ENCODE measurements at regions not wholly inside any gene's neighbourhood (a gene's known extent, or its start where the extent isn't known, plus 50 kb on each side); places are given as distances from the start of the nearest gene placed in this dataset.

- Histone ChIP-seq H4K8ac (replicated peaks; ENCODE audit: insufficient read length, low read depth, low read length) (no peak overlapping the region), H3K18ac (ENCODE audit: insufficient read length, low read depth, low read length) (no peak overlapping the region), H3K56ac (ENCODE audit: insufficient read length, low read depth, low read length) (no peak overlapping the region), H3K9me3 (ENCODE audit: control insufficient read depth, low read depth, low read length) (no peaks in the 10 kb centered on the region), H3K14ac (ENCODE audit: insufficient read depth, low read length) (no peak overlapping the region), H2BK12ac (ENCODE audit: insufficient read length, low read depth, low read length) (no peak overlapping the region), H3T11ph (ENCODE audit: low read length) (no peak overlapping the region), H4K20me1 (ENCODE audit: control insufficient read depth, insufficient read depth, insufficient read length) (no peaks in the 10 kb centered on the region), H3K23me2 (ENCODE audit: insufficient read length, low read depth, low read length, poor library complexity, severe bottlenecking) (no peaks in the 10 kb centered on the region), H3K79me1 (ENCODE audit: insufficient read depth, low read depth, low read length, poor library complexity, severe bottlenecking) (no peaks in the 10 kb centered on the region), H2AFZ (ENCODE audit: low read length) (no peak overlapping the region), H4K5ac (ENCODE audit: insufficient read length, low read depth, low read length) (no peak overlapping the region), H3K4ac (ENCODE audit: low read depth, low read length) (no peak overlapping the region), H3K4me1 (ENCODE audit: insufficient read depth, low read length) (no peaks in the 10 kb centered on the region), H3K27me3 (ENCODE audit: insufficient read depth, low read length) (no peaks in the 10 kb centered on the region), H3K23ac (ENCODE audit: insufficient read length, low read depth, low read length) (no peak overlapping the region), H3K4me2 (ENCODE audit: insufficient read depth, insufficient read length, low read length) (no peak overlapping the region), H2BK5ac (ENCODE audit: insufficient read length, low read length) (no peak overlapping the region), H2BK120ac (ENCODE audit: low read depth, low read length, poor library complexity, severe bottlenecking) (no peak overlapping the region), H3K9ac (ENCODE audit: extremely low read depth, insufficient read length, low read length) (no peak overlapping the region), H2BK15ac (ENCODE audit: low read depth, low read length) (no peak overlapping the region), H3K79me2 (ENCODE audit: insufficient read depth, low read length) (no peaks in the 10 kb centered on the region), H2AK5ac (ENCODE audit: insufficient read length, low read length) (no peak overlapping the region), H2BK20ac (ENCODE audit: low read depth, low read length, poor library complexity, severe bottlenecking) (no peak overlapping the region), H3K27ac (ENCODE audit: insufficient read length, low read depth, low read length) (no peak overlapping the region), H4K91ac (ENCODE audit: insufficient read length, low read depth, low read length) (no peak overlapping the region)
- no peak overlapping the region for H3K4me3 Mint-ChIP-seq
- H3K27ac Mint-ChIP-seq: no peak overlapping the region
- H3K4me1 Mint-ChIP-seq: peaks cover 0 to 5% of the 10 kb centered on the region in 2 experiments; a peak in 2 of 4 replicates
- peaks cover 12% of the 10 kb centered on the region in 2 experiments for H3K9me3 Mint-ChIP-seq
- TF ChIP-seq CTCF (conservative IDR thresholded peaks at IDR 0.05): no peak
- no peaks in the 10 kb centered on the region for H3K27me3 Mint-ChIP-seq (ENCODE audit: low read depth)
- DNase-seq: no peak
- peaks cover 8 to 15% (median 11%) of the 10 kb centered on the region in 3 experiments for H3K36me3 Mint-ChIP-seq (ENCODE audit: insufficient read depth in 1 of 3, low read depth in 3 of 3)
Measured at GRCh38 chr17:12459736-12460135, 206.0 kb upstream of the MYOCD start.

Measured in H9 (cell line).